H1 (cell line): ENCODE measurements at regions not wholly inside any gene's neighbourhood (a gene's known extent, or its start where the extent isn't known, plus 50 kb on each side); places are given as distances from the start of the nearest gene placed in this dataset.

Experiments used
- ATF2 ChIP-seq: IDR thresholded peaks from 2 replicates; pipeline ENCODE4 v1.6.1; 2012; ENCODE audit warnings: low read length, inconsistent platforms
- JUN ChIP-seq: IDR thresholded peaks from 2 replicates; pipeline ENCODE4 v1.6.1; 2011; ENCODE audit warnings: low read depth, mild to moderate bottlenecking, improper control_type of control experiment, low read length
- SIX5 ChIP-seq: IDR thresholded peaks from 2 replicates; pipeline ENCODE4 v1.6.1; 2011; ENCODE audit warnings: mild to moderate bottlenecking, low read depth, low read length
- SRF ChIP-seq: IDR thresholded peaks from 2 replicates; pipeline ENCODE4 v1.6.1; 2011; ENCODE audit warnings: mild to moderate bottlenecking, low read depth, low read length, moderate library complexity

- TF ChIP-seq ATF2: no peak
- no peak for TF ChIP-seq SRF
- no peak for TF ChIP-seq SIX5
- no peak for TF ChIP-seq JUN
Measured at GRCh38 chr20:23273776-23274175, 76.8 kb upstream of the NXT1 start (continued).
